K562 (cell line): ENCODE measurements at regions not wholly inside any gene's neighbourhood (a gene's known extent, or its start where the extent isn't known, plus 50 kb on each side); places are given as distances from the start of the nearest gene placed in this dataset.

Experiments
- ATAC-seq: fragments of 200-7000 bp; cut with Tn5 transposase; 3 replicates; pipeline ENCODE4 v1.9.1; 2020; ENCODE audit warnings: moderate library complexity
- BruUV-seq: library from RNA; stranded (reverse); fragments of 400-500 nt; replicated peaks from 2 replicates; lab custom pipeline; 2021; lab: Mats Ljungman, UMichigan
- CTCF ChIA-PET: fragments of 300-600 bp; formaldehyde crosslinking; extraction: SDS; loops from one replicate; lab custom pipeline; 2021; ENCODE audit warnings: low intra/inter-chr PET ratio; lab: Yijun Ruan, JAX
- POLR2A ChIA-PET: fragments of 300-600, 350-650 bp; sonication (Branson Sonifier 250); formaldehyde crosslinking; extraction: SDS; loops from one replicate; lab custom pipeline; 2021; ENCODE audit warnings: antibody characterized with exemption, inconsistent platforms; lab: Yijun Ruan, JAX
- DNase-seq, 4 experiments: peaks; one replicate each; pipeline versions ENCODE4 v3.0.0 to v3.0.0-alpha.2; 2011 to 2018; ENCODE audit warnings: low spot score in 3 of 4, mixed read lengths in 3 of 4; ENCODE audit errors: extremely low read depth in 1 of 4
- FAIRE-seq: peaks from 2 replicates; lab custom pipeline; 2011; peaks lifted over from hg19 to GRCh38; lab: Jason Lieb, UNC
- H2AFZ ChIP-seq: 2 replicates; pipeline ENCODE4 v1.6.0; 2011; ENCODE audit warnings: low read depth, low read length, control low read depth, inconsistent platforms
- H3K27ac ChIP-seq: fragments of 200-600 bp; 3 replicates; pipeline ENCODE4 v1.8.0; 2011; ENCODE audit warnings: low read depth, mild to moderate bottlenecking, control low read depth, inconsistent platforms, low read length, moderate library complexity, mixed read lengths; ENCODE audit errors: extremely low read depth
- H3K27me3 ChIP-seq, 2 experiments: fragments of 300-600 bp in 1 of 2; 2 replicates in 1 of 2; 3 replicates in 1 of 2; pipeline versions ENCODE4 v1.6.0 to v1.8.0; 2011; ENCODE audit warnings: inconsistent platforms in 2 of 2, low read length in 2 of 2, mild to moderate bottlenecking in 1 of 2, mixed read lengths in 1 of 2, moderate library complexity in 1 of 2; ENCODE audit not compliant: control insufficient read depth in 2 of 2, insufficient read depth in 2 of 2
- H3K36me3 ChIP-seq: fragments of 300-600 bp; 3 replicates; pipeline ENCODE4 v1.8.0; 2011; ENCODE audit warnings: mild to moderate bottlenecking, low read length, inconsistent platforms; ENCODE audit not compliant: control insufficient read depth, insufficient read depth
- H3K4me1 ChIP-seq, 2 experiments: fragments of 200-600 bp in 1 of 2; replicated peaks in 1 of 2; 2 replicates in 1 of 2; 3 replicates in 1 of 2; pipeline versions ENCODE4 v1.5.1 to v1.8.0; 2011; ENCODE audit warnings: inconsistent platforms in 2 of 2, low read length in 2 of 2, mild to moderate bottlenecking in 1 of 2, mixed read lengths in 1 of 2, moderate library complexity in 1 of 2; ENCODE audit not compliant: control insufficient read depth in 2 of 2, insufficient read depth in 2 of 2
- H3K4me2 ChIP-seq: 2 replicates; pipeline ENCODE4 v1.6.1; 2011; ENCODE audit warnings: low read length, control low read depth, inconsistent platforms, mixed read lengths; ENCODE audit not compliant: insufficient read depth
- H3K4me3 ChIP-seq: fragments of 200-600 bp; sonication (generic), shearing (Covaris generic); 2 replicates; pipeline ENCODE4 v1.5.1; 2016; ENCODE audit warnings: control low read depth, inconsistent platforms
- H3K79me2 ChIP-seq: fragments of 200-600 bp; 3 replicates; pipeline ENCODE4 v1.8.0; 2011; ENCODE audit warnings: low read length, inconsistent platforms; ENCODE audit not compliant: control insufficient read depth, insufficient read depth
- H3K9ac ChIP-seq, 2 experiments: 2 replicates each; pipeline versions ENCODE4 v1.6.0 to v1.6.1; 2011; ENCODE audit warnings: low read depth in 2 of 2, low read length in 2 of 2, control low read depth in 1 of 2, inconsistent platforms in 1 of 2, mild to moderate bottlenecking in 1 of 2, mixed read lengths in 1 of 2; ENCODE audit not compliant: insufficient read depth in 1 of 2
- H3K9me1 ChIP-seq: one replicate; pipeline ENCODE4 v1.6.0; 2011; ENCODE audit warnings: inconsistent platforms, mild to moderate bottlenecking, low read length, moderate library complexity; ENCODE audit not compliant: control insufficient read depth, insufficient read depth
- H3K9me3 ChIP-seq: replicated peaks from 2 replicates; pipeline ENCODE4 v1.5.1; 2011; ENCODE audit warnings: low read depth, low read length, inconsistent platforms; ENCODE audit not compliant: control insufficient read depth, insufficient read depth
- H4K20me1 ChIP-seq: replicated peaks from 2 replicates; pipeline ENCODE4 v1.6.1; 2011; ENCODE audit warnings: low read length, inconsistent platforms, mixed read lengths; ENCODE audit not compliant: control insufficient read depth, insufficient read depth
- CREM ChIP-seq: IDR thresholded peaks from 2 replicates; pipeline ENCODE4 v1.6.1; 2014; ENCODE audit warnings: antibody characterized with exemption, low read depth
- NFIX ChIP-seq: fragments of 250-450 bp; sonication (Bioruptor Pico); IDR thresholded peaks from 2 replicates; pipeline ENCODE4 v1.4.0; 2020; ENCODE audit warnings: low read depth, mild to moderate bottlenecking, moderate library complexity
- TCF7L2 ChIP-seq: fragments of 150-350 bp; IDR thresholded peaks from 2 replicates; pipeline ENCODE4 v1.6.1; 2016; ENCODE audit warnings: low read depth, mild to moderate bottlenecking, low read length, moderate library complexity
- U2AF2 ChIP-seq: fragments of 200-400 bp; formaldehyde crosslinking; optimal IDR thresholded peaks from 2 replicates; pipeline ENCODE3; 2017; ENCODE audit warnings: low read depth, mild to moderate bottlenecking, low read length
- ZNF224 ChIP-seq: sonication (generic); formaldehyde crosslinking; IDR thresholded peaks from 2 replicates; pipeline ENCODE4 v1.8.0; 2022; ENCODE audit warnings: mild to moderate bottlenecking, missing genetic modification reagents
- ZNF431 ChIP-seq: sonication (generic); formaldehyde crosslinking; IDR thresholded peaks from 2 replicates; pipeline ENCODE4 v1.8.0; 2022; ENCODE audit warnings: mild to moderate bottlenecking, missing genetic modification reagents
- ZNF445 ChIP-seq: fragments of 250-450 bp; sonication (Bioruptor Pico); IDR thresholded peaks from 2 replicates; pipeline ENCODE4 v1.4.0; 2020; ENCODE audit warnings: low read depth, mild to moderate bottlenecking, moderate library complexity
- WGBS: fragments of 100-300 bp; shearing (Covaris generic); methylation state at CpG from one replicate; pipeline ENCODE4 v1.1.6; 2016; ENCODE audit warnings: low coverage, mixed read lengths; ENCODE audit not compliant: insufficient coverage; ENCODE audit errors: missing lambda C conversion rate; 5-methylcytosine and 5-hydroxymethylcytosine counted together
- in situ Hi-C: fragments of 300-500 bp; cut with MboI; formaldehyde crosslinking; loops from 4 replicates; pipeline ENCODE4 v1.15.0; 2018; ENCODE audit warnings: inconsistent platforms, mixed read lengths
- intact Hi-C: fragments of 100-400 bp; cut with micrococcal nuclease; formaldehyde crosslinking; loops from 2 replicates; pipeline ENCODE4 v1.14.2; 2022
- TF ChIP-seq, protein P1 (sequence below): fragments of 250-450 bp; sonication (Bioruptor Pico); IDR thresholded peaks from 2 replicates; pipeline ENCODE4 v1.8.0; 2021; ENCODE audit warnings: borderline replicate concordance, mild to moderate bottlenecking, moderate library complexity; ENCODE audit not compliant: poor library complexity, severe bottlenecking
- TF ChIP-seq, protein P2 (sequence below): fragments of 450-650 bp; formaldehyde crosslinking; conservative IDR thresholded peaks from 2 replicates; pipeline ENCODE4 v1.4.0; 2022; ENCODE audit warnings: mild to moderate bottlenecking, missing genetic modification characterization
- TF ChIP-seq, protein P3 (sequence below): fragments of 450-650 bp; IDR thresholded peaks from 2 replicates; pipeline ENCODE4 v1.6.1; 2016; ENCODE audit warnings: mild to moderate bottlenecking, moderate library complexity

DNA sequence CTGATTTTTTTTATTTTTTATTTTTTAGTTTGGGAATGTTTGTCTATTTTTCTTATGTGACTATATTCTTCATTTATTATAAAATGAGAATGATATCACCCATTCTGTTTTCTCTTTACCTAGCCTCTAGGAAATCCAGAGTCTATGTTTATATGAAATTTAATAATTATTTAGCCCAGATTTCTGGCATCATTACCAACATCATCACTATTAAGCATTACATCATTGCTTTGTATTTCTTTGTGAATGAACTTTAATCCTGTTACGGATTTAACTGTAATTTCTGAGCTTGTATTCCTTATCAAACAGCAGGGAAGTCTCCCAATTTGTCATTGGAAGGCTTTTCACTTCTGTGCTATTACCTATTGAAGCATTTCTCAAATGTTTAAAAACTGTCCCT lies 72.7 kb upstream of the NOX3 start:
- Histone ChIP-seq H3K79me2 (no peaks in the 10 kb centered on the region), H3K9ac (no peak overlapping the region), H4K20me1 (no peaks in the 10 kb centered on the region), H3K4me1 (no peaks in the 10 kb centered on the region), H3K36me3 (no peaks in the 10 kb centered on the region), H3K4me3 (no peak overlapping the region), H3K9me3 (no peaks in the 10 kb centered on the region), H2AFZ (no peak overlapping the region), H3K9me1 (no peaks in the 10 kb centered on the region), H3K27me3 (no peaks in the 10 kb centered on the region), H3K4me2 (no peak overlapping the region), H3K27ac (no peak overlapping the region)
- DNase-seq (no peak), ATAC-seq (no peak), FAIRE-seq (no peak)
- WGBS, result 10% methylated on average over 1 of the region's 1 CpG
- CTCF ChIA-PET, result interaction anchor here (0.6 kb wide), 1 partner anchor 600 kb away, joined by 3 read pairs; no protein-coding TSS in a partner anchor
- POLR2A ChIA-PET, result interaction anchor here (0.6 kb wide), 1 partner anchor 22 kb away, joined by 3 read pairs; no protein-coding TSS in a partner anchor
- BruUV-seq, result no TSS peak
- intact Hi-C loops, result no loop called here
- in situ Hi-C loops, result no loop called here
- TF ChIP-seq, protein P1, sequence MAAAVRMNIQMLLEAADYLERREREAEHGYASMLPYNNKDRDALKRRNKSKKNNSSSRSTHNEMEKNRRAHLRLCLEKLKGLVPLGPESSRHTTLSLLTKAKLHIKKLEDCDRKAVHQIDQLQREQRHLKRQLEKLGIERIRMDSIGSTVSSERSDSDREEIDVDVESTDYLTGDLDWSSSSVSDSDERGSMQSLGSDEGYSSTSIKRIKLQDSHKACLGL (CRISPR knock-in tag), result no peak
- TF ChIP-seq CREM (no peak), U2AF2 (no peak), ZNF431 (CRISPR knock-in tag) (no peak), ZNF224 (CRISPR knock-in tag) (no peak), ZNF445 (CRISPR knock-in tag) (no peak), TCF7L2 (no peak), NFIX (CRISPR knock-in tag) (no peak)
- TF ChIP-seq, protein P2, sequence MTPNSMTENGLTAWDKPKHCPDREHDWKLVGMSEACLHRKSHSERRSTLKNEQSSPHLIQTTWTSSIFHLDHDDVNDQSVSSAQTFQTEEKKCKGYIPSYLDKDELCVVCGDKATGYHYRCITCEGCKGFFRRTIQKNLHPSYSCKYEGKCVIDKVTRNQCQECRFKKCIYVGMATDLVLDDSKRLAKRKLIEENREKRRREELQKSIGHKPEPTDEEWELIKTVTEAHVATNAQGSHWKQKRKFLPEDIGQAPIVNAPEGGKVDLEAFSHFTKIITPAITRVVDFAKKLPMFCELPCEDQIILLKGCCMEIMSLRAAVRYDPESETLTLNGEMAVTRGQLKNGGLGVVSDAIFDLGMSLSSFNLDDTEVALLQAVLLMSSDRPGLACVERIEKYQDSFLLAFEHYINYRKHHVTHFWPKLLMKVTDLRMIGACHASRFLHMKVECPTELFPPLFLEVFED (CRISPR knock-in tag), result no peak
- TF ChIP-seq, protein P3, sequence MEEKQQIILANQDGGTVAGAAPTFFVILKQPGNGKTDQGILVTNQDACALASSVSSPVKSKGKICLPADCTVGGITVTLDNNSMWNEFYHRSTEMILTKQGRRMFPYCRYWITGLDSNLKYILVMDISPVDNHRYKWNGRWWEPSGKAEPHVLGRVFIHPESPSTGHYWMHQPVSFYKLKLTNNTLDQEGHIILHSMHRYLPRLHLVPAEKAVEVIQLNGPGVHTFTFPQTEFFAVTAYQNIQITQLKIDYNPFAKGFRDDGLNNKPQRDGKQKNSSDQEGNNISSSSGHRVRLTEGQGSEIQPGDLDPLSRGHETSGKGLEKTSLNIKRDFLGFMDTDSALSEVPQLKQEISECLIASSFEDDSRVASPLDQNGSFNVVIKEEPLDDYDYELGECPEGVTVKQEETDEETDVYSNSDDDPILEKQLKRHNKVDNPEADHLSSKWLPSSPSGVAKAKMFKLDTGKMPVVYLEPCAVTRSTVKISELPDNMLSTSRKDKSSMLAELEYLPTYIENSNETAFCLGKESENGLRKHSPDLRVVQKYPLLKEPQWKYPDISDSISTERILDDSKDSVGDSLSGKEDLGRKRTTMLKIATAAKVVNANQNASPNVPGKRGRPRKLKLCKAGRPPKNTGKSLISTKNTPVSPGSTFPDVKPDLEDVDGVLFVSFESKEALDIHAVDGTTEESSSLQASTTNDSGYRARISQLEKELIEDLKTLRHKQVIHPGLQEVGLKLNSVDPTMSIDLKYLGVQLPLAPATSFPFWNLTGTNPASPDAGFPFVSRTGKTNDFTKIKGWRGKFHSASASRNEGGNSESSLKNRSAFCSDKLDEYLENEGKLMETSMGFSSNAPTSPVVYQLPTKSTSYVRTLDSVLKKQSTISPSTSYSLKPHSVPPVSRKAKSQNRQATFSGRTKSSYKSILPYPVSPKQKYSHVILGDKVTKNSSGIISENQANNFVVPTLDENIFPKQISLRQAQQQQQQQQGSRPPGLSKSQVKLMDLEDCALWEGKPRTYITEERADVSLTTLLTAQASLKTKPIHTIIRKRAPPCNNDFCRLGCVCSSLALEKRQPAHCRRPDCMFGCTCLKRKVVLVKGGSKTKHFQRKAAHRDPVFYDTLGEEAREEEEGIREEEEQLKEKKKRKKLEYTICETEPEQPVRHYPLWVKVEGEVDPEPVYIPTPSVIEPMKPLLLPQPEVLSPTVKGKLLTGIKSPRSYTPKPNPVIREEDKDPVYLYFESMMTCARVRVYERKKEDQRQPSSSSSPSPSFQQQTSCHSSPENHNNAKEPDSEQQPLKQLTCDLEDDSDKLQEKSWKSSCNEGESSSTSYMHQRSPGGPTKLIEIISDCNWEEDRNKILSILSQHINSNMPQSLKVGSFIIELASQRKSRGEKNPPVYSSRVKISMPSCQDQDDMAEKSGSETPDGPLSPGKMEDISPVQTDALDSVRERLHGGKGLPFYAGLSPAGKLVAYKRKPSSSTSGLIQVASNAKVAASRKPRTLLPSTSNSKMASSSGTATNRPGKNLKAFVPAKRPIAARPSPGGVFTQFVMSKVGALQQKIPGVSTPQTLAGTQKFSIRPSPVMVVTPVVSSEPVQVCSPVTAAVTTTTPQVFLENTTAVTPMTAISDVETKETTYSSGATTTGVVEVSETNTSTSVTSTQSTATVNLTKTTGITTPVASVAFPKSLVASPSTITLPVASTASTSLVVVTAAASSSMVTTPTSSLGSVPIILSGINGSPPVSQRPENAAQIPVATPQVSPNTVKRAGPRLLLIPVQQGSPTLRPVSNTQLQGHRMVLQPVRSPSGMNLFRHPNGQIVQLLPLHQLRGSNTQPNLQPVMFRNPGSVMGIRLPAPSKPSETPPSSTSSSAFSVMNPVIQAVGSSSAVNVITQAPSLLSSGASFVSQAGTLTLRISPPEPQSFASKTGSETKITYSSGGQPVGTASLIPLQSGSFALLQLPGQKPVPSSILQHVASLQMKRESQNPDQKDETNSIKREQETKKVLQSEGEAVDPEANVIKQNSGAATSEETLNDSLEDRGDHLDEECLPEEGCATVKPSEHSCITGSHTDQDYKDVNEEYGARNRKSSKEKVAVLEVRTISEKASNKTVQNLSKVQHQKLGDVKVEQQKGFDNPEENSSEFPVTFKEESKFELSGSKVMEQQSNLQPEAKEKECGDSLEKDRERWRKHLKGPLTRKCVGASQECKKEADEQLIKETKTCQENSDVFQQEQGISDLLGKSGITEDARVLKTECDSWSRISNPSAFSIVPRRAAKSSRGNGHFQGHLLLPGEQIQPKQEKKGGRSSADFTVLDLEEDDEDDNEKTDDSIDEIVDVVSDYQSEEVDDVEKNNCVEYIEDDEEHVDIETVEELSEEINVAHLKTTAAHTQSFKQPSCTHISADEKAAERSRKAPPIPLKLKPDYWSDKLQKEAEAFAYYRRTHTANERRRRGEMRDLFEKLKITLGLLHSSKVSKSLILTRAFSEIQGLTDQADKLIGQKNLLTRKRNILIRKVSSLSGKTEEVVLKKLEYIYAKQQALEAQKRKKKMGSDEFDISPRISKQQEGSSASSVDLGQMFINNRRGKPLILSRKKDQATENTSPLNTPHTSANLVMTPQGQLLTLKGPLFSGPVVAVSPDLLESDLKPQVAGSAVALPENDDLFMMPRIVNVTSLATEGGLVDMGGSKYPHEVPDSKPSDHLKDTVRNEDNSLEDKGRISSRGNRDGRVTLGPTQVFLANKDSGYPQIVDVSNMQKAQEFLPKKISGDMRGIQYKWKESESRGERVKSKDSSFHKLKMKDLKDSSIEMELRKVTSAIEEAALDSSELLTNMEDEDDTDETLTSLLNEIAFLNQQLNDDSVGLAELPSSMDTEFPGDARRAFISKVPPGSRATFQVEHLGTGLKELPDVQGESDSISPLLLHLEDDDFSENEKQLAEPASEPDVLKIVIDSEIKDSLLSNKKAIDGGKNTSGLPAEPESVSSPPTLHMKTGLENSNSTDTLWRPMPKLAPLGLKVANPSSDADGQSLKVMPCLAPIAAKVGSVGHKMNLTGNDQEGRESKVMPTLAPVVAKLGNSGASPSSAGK, result no peak
